ENCODE measurements at regions not wholly inside any gene's neighbourhood (a gene's known extent, or its start where the extent isn't known, plus 50 kb on each side); places are given as distances from the start of the nearest gene placed in this dataset.
A peak's percentile ranks its signal among the peaks of the same experiment; 100 is the strongest.

GRCh38 chr2:42859006-42859552 lies 66.7 kb upstream of the HAAO start:
- peak; percentile 68 for TF ChIP-seq CTCF (IDR thresholded peaks at IDR 0.05)

- no peak for TF ChIP-seq CTCF (IDR thresholded peaks at IDR 0.05)
These were observed 66.0 kb upstream of the HAAO start for GRCh38 chr2:42858140-42859005.

- TF ChIP-seq CTCF (IDR thresholded peaks at IDR 0.05), result no peak
These were observed 64.7 kb upstream of the HAAO start for GRCh38 chr2:42856891-42857632.

GRCh38 chr2:42856106-42856860 lies 63.9 kb upstream of the HAAO start:
- TF ChIP-seq CTCF (IDR thresholded peaks at IDR 0.05), result no peak

GRCh38 chr2:42855221-42855970 lies 63.0 kb upstream of the HAAO start:
- no peak for TF ChIP-seq CTCF (IDR thresholded peaks at IDR 0.05)

- no peak for TF ChIP-seq CTCF (IDR thresholded peaks at IDR 0.05)
These were observed 61.9 kb upstream of the HAAO start for GRCh38 chr2:42854207-42854818.

All from LNCAP (cell line).